Thyroid gland (tissue), 4 donors: ENCODE measurements at regions not wholly inside any gene's neighbourhood (a gene's known extent, or its start where the extent isn't known, plus 50 kb on each side); places are given as distances from the start of the nearest gene placed in this dataset.
"Not testable (repeated sequence)": the region's sequence is repeated elsewhere in the genome, so short reads cannot be mapped to it uniquely, and the experiment has no call there.

Experiments used
- DNase-seq, 2 donors: peaks; one replicate each; pipeline ENCODE4 v3.0.0-alpha.2; 2019
- H3K27ac ChIP-seq, 3 donors: fragments of 200-600 bp; sonication (generic); 1 replicate in 2 of 3; 2 replicates in 1 of 3; pipeline ENCODE4 v1.5.1; 2016 to 2019; ENCODE audit warnings: mild to moderate bottlenecking in 1 of 3, moderate library complexity in 1 of 3
- H3K27me3 ChIP-seq: fragments of 200-600 bp; sonication (generic); one replicate; pipeline ENCODE4 v1.5.1; 2019
- H3K36me3 ChIP-seq, 2 donors: fragments of 200-600 bp; sonication (generic); one replicate each; pipeline ENCODE4 v1.5.1; 2016 to 2019
- H3K4me1 ChIP-seq, 2 donors: fragments of 200-600 bp; sonication (generic); one replicate each; pipeline ENCODE4 v1.5.1; 2017 to 2019
- H3K4me3 ChIP-seq, 3 donors: fragments of 200-600 bp; sonication (generic); replicated peaks in 1 of 3; 1 replicate in 2 of 3; 2 replicates in 1 of 3; pipeline ENCODE4 v1.5.1; 2016; ENCODE audit warnings: mild to moderate bottlenecking in 1 of 3
- H3K9me3 ChIP-seq: fragments of 200-600 bp; sonication (generic); one replicate; pipeline ENCODE4 v1.5.1; 2017
- POLR2A ChIP-seq, 2 donors: fragments of 450-650 bp; IDR thresholded peaks; one replicate each; pipeline ENCODE4 v1.6.1; 2017; ENCODE audit warnings: antibody characterized with exemption in 2 of 2, mild to moderate bottlenecking in 2 of 2, moderate library complexity in 1 of 2
- WGBS, 2 donors: methylation state at CpG; one replicate each; pipeline ENCODE4 v1.1.5; 2017; 5-methylcytosine and 5-hydroxymethylcytosine counted together
- intact Hi-C: fragments of 100-400 bp; cut with DNase I; formaldehyde crosslinking; loops from one replicate; pipeline ENCODE4 v1.15.1; 2023
- TF ChIP-seq, protein P1 (sequence below), 6 experiments: fragments of 200-600 bp in 3 of 6; fragments of 450-650 bp in 3 of 6; sonication (generic) in 3 of 6; IDR thresholded peaks; one replicate each; pipeline ENCODE4 v1.5.1; 2016 to 2019; ENCODE audit warnings: antibody characterized with exemption in 6 of 6, mild to moderate bottlenecking in 2 of 6, inconsistent platforms in 1 of 6, moderate library complexity in 1 of 6

DNA sequence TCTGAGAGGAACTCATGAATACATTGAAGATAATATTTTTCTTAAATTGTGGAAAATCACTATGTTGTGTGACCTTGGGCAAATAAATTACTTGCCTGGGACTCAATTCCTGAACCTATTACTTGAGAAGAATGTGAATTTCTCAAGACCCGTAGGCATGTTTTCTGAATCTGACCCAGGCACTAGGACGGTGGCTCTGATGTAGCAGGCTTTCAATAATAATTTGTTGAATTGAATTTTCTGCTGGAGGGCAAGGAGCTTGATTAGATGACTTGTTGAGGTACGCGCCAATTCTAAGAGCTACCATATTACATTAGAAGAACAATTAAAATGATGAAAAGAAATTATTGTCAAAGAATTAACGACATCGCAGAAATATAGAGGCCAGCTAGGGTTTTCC, 150.2 kb upstream of the LRRC3B start:
- H3K4me3 ChIP-seq = no peak overlapping the region
- no peak overlapping the region for H3K27ac ChIP-seq
- 91% methylated on average over 6 of the region's 6 CpGs for WGBS, 2 donors
- intact Hi-C loops = no loop called here
- DNase-seq = no peak
- TF ChIP-seq, protein P1, sequence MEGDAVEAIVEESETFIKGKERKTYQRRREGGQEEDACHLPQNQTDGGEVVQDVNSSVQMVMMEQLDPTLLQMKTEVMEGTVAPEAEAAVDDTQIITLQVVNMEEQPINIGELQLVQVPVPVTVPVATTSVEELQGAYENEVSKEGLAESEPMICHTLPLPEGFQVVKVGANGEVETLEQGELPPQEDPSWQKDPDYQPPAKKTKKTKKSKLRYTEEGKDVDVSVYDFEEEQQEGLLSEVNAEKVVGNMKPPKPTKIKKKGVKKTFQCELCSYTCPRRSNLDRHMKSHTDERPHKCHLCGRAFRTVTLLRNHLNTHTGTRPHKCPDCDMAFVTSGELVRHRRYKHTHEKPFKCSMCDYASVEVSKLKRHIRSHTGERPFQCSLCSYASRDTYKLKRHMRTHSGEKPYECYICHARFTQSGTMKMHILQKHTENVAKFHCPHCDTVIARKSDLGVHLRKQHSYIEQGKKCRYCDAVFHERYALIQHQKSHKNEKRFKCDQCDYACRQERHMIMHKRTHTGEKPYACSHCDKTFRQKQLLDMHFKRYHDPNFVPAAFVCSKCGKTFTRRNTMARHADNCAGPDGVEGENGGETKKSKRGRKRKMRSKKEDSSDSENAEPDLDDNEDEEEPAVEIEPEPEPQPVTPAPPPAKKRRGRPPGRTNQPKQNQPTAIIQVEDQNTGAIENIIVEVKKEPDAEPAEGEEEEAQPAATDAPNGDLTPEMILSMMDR (IDR thresholded peaks at IDR 0.05) = no peak
- TF ChIP-seq POLR2A (IDR thresholded peaks at IDR 0.05) = no peak
- no peaks in the 10 kb centered on the region for H3K4me1 ChIP-seq
- H3K9me3 ChIP-seq = no peaks in the 10 kb centered on the region
- H3K36me3 ChIP-seq = no peaks in the 10 kb centered on the region
- no peaks in the 10 kb centered on the region for H3K27me3 ChIP-seq

DNA sequence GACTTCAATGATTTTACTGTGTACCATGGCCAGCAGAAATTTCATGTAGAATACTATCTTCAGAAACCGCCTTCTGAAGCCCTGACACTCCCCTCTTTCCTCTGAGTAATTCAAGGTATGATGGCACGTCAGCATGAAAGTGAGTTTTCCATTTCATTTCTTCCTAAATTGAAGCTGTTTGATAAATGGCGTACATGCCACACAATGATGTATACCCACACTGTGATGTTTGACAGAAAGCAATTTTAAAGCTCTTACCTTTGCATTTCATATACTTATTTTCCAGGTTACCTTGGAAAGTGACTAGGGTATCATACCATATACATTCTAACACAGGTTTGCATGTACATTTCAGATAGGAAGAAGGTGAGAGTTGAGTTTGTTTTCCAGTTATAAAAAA, 147.9 kb upstream of the LRRC3B start:
- intact Hi-C loops = no loop called here
- H3K9me3 ChIP-seq = no peaks in the 10 kb centered on the region
- TF ChIP-seq POLR2A (IDR thresholded peaks at IDR 0.05) = no peak
- TF ChIP-seq, protein P1 (IDR thresholded peaks at IDR 0.05) = no peak
- H3K27ac ChIP-seq = no peak overlapping the region
- no peaks in the 10 kb centered on the region for H3K27me3 ChIP-seq
- no peaks in the 10 kb centered on the region for H3K36me3 ChIP-seq
- DNase-seq = no peak
- no peak overlapping the region for H3K4me3 ChIP-seq
- H3K4me1 ChIP-seq = no peaks in the 10 kb centered on the region
- 93 to 95% methylated on average over 3 of the region's 3 CpGs for WGBS, 2 donors

DNA sequence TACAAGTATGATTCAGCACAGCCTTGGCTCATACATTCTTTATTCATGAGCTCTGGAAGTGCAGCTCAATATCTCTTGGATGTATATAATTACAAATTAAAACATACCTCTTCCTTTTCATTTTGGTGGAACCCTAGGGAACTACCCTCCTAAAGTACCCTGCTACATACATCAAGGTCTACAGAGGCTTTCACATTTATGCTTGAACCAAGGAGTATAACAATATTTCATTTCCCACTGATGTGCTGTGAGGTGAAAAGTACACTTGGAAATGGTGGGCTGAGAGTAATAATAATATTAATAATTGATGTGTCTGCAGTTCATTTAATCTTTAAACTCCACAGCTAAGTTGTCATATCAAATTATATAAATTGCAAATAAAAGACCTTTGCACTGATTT, 142.2 kb upstream of the LRRC3B start:
- H3K9me3 ChIP-seq = no peaks in the 10 kb centered on the region
- no peak for DNase-seq
- H3K27ac ChIP-seq = no peak overlapping the region
- no peaks in the 10 kb centered on the region for H3K27me3 ChIP-seq
- H3K36me3 ChIP-seq = no peaks in the 10 kb centered on the region
- H3K4me1 ChIP-seq = no peaks in the 10 kb centered on the region
- intact Hi-C loops = no loop called here
- no peak for TF ChIP-seq POLR2A (IDR thresholded peaks at IDR 0.05)
- TF ChIP-seq, protein P1 (IDR thresholded peaks at IDR 0.05) = no peak
- no peak overlapping the region for H3K4me3 ChIP-seq

DNA sequence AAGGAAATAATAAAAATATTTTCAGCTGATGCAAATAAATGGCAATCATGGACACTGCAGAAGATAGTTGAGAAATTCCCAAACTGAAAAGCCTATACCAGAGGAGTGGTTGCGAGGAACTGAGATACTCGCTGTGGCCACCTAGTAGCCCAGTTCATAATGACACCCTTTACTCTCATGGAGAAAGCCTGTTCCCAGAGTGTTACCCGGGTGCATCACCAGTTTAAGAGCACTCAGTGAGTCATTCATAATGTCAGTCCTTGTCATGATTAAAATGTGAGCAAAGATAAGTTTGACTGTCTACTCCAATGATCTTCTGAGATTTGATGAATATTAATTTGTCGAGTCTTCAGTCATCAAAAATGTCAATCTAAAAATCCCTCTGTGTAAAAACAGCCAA, 138.4 kb upstream of the LRRC3B start:
- WGBS, 2 donors = 68 to 73% methylated on average over 4 of the region's 4 CpGs
- no peaks in the 10 kb centered on the region for H3K4me1 ChIP-seq
- no peak for DNase-seq
- H3K27ac ChIP-seq = no peak overlapping the region
- H3K9me3 ChIP-seq = no peaks in the 10 kb centered on the region
- no peak for TF ChIP-seq POLR2A (IDR thresholded peaks at IDR 0.05)
- TF ChIP-seq, protein P1 (IDR thresholded peaks at IDR 0.05) = no peak
- no peak overlapping the region for H3K4me3 ChIP-seq
- H3K27me3 ChIP-seq = no peaks in the 10 kb centered on the region
- no peaks in the 10 kb centered on the region for H3K36me3 ChIP-seq
- intact Hi-C loops = no loop called here

DNA sequence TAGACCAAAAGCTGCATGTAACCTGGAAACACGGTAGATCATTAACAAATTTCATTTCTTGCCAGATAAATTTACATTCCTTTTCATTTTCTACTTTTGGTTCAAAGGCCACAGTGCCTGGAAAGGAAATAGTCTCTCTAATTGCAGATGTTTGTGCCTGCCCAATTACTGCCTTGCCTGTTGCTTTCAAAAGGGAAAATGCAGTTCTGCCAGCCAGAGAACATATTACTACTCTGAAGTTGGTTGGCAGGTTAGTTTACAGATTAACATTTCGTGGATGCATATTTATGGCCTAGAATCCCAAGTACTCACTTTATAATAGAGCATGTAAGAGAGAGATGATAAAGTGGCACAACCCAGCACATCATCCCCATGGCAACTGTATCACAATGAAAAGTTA, 124.3 kb upstream of the LRRC3B start:
- Histone ChIP-seq H3K27ac (no peak overlapping the region), H3K36me3 (no peaks in the 10 kb centered on the region), H3K4me3 (no peak overlapping the region), H3K9me3 (no peaks in the 10 kb centered on the region), H3K27me3 (no peaks in the 10 kb centered on the region), H3K4me1 (no peaks in the 10 kb centered on the region)
- no peak for TF ChIP-seq POLR2A (IDR thresholded peaks at IDR 0.05)
- WGBS, 2 donors = 78 to 85% methylated on average over 2 of the region's 2 CpGs
- DNase-seq = no peak
- intact Hi-C loops = no loop called here

DNA sequence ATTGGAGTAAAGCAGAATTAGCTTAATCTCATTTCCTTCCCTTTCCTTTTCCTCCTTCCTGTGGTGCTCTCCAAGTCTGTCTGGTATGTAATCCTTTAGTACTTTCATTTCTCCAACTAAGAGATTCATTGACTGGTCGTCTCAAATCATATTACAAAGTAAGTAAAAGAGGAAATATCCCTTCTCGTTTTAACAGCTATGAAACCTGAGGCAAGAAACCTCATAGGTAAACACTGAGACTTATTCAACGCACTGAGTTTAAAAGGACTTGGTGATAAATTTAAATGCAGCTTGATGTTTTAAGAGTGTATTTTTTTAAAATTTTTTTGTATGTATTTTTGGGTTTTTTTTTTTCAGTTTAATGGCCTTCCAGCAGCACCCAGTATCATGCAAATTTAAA, 117.2 kb upstream of the LRRC3B start:
- WGBS, 2 donors = 57 to 67% methylated on average over 3 of the region's 3 CpGs
- intact Hi-C loops = no loop called here
- Histone ChIP-seq H3K4me1 (no peaks in the 10 kb centered on the region), H3K27me3 (no peaks in the 10 kb centered on the region), H3K9me3 (no peaks in the 10 kb centered on the region), H3K27ac (no peak overlapping the region), H3K36me3 (no peaks in the 10 kb centered on the region), H3K4me3 (no peak overlapping the region)
- DNase-seq = no peak
- TF ChIP-seq, protein P1 (IDR thresholded peaks at IDR 0.05) = no peak
- TF ChIP-seq POLR2A (IDR thresholded peaks at IDR 0.05) = no peak

DNA sequence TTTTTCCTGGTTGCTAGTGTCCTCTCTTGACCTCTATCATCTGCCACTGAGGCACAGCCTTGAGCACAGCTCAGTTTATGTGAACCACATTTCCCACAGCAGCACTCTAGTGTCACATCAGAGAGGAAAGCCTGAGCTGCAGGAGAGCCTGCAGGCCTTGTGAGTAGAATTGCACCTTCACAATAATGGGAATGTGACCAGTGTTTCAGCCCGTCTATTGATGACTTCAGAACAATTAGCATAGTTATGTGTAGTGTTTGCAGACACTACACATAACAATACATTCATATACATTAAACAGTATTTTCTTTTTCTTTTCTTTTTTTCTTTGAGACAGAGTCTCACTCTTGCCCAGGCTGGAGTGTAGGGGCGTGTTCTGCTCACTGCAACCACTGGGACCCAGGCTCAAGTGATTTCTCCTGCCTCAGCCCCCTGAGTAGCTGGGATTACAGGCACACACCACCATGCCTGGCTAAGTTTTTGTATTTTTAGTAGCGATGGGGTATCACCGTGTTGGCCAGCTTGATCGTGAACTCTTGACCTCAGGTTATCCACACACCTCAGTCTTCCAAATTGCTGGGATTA, 108.0 kb upstream of the LRRC3B start:
- intact Hi-C loops, H3K4me1 ChIP-seq, H3K27ac ChIP-seq, DNase-seq, H3K36me3 ChIP-seq, H3K27me3 ChIP-seq, H3K9me3 ChIP-seq, H3K4me3 ChIP-seq: not testable (repeated sequence)
- 64 to 72% methylated on average over 5 of the region's 5 CpGs for WGBS, 2 donors
